LoVo (cell line): ENCODE measurements at regions not wholly inside any gene's neighbourhood (a gene's known extent, or its start where the extent isn't known, plus 50 kb on each side); places are given as distances from the start of the nearest gene placed in this dataset.

Experiments
- DNase-seq: peaks from one replicate; pipeline ENCODE4 v3.0.0-alpha.2; 2016; ENCODE audit warnings: low spot score

DNA sequence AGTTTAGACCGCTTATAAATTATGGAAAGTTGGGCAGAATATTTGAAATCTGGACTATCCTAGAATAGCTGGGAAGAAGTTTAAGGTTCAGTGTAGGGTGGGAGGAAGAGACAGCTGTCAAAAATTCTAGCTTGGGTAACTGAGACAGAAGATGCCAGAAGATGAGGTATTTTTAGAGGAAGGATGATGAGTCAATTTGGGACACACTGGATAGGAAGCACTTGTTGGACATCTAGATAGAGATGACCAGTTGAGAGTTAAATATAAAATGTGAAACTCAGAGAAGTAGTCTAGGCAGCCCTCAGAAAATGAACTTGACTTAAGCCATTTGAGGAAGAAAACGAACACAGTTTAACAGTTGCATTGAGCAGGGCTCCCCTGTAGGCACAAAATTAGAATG is 137.9 kb upstream of the MAP9 start:
- no peak for DNase-seq

DNA sequence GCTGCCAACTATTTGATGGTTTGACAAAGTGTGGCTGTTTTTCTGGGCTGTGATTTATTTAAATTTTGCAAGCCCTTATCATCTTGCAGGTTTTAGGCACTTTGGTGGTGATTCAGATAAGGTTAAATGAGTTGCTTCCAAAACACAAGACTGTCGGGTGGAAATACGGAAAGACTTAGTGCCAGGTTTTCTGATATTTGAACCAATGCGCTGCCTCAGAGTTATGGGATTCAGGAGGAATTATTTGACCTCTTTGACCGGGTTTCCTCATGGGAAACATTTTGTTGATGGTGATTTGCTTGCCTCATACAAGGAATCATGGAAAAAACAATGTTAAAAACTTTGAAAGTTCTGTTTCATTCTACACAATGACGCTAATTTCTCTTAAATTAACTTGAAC is 136.1 kb upstream of the MAP9 start:
- no peak for DNase-seq

DNA sequence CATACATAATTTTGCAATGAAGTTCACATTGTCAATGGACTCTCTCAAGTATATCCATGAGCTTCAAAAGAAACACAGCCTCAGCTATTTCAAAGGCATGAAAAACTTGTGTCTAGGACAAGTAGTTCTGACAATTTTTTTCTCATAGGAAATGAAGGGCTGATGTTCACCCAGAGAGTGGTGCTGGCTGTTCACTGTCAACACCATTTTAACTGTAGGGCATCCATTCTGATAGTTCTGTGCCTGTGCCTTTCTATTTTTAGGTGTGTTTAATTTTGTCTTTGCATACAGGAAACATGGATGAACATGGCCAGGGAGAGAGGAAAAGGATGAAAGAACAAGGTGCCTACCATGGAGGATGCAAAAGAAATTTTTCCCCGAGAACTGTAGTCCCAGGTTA is 135.3 kb upstream of the MAP9 start:
- DNase-seq: no peak

DNA sequence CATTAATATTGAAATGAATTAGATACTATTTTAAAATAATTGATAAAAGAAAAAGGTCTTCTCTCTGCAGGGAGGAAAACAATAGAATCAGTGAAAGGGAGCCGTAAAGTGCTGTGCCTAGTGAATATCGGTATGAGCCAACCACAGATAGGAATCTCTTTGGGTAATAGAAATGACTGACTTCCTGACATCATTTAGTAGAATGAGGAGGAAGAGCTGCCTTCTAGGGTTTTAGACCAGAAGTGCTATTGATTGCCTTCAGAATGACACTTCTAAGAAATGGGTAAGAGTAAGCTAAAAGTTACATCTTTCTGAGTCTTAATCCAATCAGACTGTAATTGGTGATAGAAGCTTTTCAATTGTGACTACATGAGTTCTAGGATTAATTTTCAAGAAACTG is 134.0 kb upstream of the MAP9 start:
- DNase-seq: no peak

DNA sequence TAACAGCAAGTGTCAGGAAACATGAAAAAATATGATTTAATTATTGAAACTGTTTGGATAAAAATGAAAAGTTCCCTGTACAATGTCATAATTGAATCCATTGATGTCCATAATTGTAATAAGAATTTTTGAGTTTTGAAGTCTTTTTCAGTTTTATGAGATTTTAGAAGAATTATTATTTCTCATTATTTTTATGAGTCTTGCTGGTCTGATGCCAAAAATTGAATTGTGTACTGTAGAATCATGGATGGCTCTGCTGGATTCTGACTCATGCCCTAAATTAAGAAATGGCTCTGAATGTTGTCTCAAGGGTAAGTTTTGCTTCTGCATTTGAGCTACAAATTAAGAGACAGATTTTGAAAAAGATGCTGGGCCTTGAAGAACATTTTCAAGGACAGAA is 132.8 kb upstream of the MAP9 start:
- DNase-seq: no peak

DNA sequence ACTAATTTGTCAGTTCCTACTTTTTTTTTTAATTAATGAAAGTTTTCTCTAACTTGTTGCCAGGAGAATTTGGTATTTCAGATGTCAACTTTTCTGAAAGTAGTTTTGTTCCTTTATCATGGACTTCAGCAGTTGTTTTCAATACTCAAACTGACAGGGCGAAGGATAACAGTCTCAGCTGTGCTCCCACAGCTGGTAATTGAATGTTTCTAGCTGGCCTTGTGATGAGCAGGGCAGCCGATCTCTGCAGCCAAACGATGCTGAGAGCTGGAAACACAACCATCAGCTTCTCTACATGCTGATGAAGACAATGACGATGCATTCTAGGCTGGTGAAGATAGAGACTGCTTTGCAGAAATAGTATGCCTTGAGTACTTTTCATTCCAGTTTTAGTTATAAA is 130.0 kb upstream of the MAP9 start:
- DNase-seq: no peak

DNA sequence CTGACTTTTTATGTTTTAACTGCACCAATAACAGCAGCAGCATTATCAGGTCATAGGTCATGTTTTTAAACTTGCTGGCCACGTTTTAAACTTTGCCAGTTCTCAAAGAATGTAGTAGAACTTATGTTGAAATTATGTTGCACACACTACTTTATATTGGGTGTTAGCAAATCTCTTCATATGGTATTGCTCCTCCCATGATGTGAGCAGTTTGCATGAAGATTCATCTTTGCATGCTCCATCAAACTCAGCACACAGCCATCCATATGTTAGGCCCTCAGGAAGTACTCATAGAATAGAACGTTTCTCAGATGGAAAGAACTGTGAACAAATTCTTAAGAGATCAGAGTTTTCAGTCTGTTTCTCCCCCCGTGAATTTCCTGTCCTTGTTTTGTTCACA is 128.6 kb upstream of the MAP9 start:
- no peak for DNase-seq

DNA sequence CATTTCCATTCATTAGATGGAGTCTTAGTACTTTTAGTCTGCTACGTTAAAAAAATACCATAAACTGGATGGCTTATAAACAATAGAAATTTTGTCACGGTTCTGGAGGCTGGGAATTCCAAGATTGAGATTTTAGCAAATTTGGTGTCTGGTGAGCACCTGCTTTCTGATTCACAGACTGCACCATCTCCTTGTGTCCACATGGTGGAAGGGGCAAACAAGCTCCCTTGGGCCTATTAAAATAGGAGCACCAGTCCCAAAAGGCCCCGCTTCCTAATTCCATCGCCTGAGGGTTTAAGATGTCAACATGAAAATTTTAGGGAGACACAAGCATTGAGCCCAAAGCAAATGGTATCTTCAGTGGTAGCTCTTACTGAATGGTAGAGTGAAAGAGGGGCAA is 120.5 kb upstream of the MAP9 start:
- DNase-seq: no peak

DNA sequence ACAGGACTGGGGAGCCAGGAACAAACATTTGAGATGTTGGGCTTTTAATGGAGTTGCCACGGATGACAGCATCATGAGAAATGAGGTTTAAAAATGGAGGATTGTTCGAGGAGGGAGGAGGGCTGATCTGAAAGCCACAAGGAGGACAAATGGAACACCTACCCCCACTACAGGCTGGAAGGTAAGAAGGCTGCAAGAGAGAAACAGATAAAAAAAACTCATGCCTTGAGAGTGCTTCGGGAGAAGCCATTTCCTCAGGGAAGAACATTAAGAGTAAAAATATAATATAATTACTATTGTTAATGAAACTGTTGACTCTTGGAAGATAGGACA is 119.5 kb upstream of the MAP9 start:
- DNase-seq: no peak

DNA sequence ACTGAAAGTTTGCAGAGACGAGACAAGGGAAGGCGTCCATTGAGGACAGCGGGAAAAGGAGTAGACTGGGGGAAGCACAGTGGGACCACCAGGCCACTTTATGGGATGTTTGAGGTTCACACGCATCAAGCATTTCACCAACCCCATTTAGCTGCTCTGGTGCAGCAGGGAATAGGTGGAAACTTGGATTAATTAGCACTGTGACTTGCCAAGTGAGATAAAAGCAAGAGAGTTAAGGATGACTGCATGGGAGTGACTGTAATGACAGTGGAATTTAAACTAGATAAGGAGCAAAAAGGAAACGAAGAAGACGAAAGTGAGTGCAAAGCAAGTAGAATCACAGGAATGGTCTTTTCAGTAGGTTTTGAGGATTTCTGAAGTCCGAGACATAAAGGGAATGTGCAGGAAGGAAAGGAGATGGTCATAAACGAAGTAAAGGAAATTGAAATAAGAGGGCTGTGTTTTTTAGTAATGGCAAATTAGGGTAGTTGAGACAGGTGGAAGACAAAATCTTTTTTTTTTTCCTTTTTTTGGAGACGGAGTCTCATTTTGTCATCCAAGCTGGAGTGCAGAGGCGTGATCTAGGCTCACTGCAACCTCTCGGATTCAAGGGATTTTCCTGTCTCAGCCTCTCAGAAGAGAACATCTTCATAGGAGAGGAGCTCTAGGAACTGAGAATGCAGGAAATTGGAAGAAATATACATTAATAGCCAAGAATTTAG is 119.0 kb upstream of the MAP9 start:
- no peak for DNase-seq

DNA sequence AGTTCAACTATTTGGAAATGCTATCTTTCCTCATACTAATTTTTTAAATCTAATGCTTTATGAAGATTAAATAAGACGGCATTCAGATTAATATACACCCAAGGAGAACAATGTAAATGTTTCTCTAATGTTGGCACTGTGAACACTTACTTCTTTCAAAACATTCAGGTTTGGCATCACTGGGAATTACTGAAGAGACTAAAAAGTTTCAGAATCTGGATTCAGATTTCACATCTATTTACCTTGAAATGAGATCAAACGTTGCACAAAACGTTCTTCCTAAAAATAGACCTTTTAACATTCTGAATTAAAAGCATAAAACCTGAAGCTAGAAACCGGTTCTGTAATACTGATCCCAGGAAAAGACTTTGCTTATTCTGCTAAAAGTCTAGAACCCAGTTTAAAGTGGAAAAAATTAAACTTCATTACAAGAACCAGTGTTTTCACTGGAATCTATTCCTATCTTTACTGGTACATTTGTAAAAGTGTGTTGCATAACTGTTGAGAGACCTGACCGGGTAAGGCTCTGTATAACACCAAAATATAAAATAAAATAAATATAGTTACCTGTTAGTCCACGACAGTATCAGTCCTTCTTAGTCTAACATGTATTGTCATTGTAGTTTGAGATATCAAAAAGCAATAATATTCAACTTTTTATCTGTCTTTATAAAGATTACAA is 117.4 kb upstream of the MAP9 start:
- DNase-seq: no peak

DNA sequence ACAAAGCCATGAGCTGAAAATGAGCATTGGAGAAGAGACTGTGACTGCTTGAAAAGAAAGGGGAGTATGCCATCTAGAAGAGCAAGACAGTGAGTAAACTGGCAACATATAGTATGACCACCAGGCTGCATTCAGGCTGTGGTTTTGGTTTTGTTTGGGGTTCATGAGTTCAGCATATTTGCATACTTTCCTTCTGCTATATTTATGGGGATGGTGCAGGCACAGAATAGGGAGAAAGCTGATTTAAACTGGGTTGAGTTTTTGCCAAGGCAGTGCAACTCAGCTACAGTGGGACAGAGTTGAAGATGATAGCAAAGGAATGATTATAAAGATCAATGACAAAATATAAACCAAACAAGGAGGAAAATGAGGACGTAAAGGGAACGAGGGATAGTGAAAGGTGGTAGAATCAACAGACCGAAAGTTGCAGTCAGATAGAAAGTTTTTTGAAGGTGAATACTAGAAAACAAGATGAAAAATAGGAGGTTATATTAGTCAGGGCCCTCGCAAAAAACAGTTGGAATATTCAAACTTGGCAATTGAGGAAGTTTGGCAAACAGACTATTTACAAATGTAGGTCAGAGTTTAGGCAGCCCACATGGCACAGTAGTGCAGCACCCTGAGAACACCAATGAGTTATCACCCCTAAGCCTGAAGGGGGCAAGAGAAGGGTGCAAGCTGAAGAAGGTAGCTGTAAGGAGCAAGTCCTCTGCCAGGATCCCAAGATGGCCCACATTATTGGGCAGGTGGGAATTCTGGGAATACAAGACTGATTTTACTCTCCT is 114.8 kb upstream of the MAP9 start:
- no peak for DNase-seq

DNA sequence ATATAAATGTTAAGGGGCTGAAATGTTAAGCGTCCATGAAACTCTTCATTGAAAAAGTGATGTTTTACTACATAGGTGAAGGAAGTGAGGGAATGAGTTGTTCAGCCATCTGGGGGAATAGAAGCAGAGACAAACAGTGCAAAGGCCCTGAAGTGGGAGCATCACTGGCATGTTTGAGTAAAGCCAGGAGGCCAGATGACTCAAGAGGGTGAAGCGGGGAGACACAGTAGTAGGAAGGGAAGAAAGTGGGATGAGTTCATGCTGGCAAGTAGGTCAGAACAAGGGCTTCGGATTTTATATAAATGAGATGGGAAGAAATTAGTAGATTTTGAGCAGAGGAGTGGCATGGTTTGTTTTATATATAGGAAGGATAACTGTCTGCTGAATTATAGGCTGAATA is 112.5 kb upstream of the MAP9 start:
- DNase-seq: no peak

DNA sequence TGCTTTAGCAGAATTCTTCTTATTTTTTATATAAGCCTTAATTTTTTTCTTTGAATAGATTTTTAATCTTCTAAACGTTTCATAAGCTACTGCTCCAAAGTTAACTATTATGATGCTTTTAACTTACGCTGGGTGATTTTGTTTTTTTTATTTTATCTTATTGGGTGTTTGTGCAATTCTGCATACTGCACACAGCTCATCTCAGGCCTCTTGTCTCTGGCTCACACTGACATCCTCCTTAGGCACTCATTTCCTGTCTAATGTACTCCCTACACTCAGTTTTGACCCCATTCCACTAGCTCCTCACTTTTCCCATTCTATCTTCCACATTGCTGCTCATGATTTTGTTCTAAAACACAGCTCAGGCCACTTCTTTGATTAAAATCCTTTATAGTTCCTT is 111.9 kb upstream of the MAP9 start:
- DNase-seq: no peak

DNA sequence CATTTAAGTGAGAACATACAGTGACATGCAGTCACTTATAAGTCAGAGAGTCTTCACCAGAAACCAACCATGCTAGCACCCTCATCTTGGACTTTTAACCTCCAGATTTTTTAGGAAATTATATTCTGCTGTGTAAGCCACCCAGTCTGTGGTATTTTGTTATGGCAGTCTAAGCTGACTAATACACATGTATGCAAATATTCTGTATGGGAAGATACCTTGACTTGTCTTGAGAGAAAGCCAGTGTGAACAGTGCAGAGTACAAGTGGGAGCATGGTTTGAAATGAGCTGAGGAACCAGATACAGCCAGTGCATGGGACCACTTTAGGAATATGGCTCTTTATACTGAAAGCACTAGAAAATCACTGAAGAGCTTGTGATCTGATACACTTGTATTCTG is 110.4 kb upstream of the MAP9 start:
- DNase-seq: no peak

DNA sequence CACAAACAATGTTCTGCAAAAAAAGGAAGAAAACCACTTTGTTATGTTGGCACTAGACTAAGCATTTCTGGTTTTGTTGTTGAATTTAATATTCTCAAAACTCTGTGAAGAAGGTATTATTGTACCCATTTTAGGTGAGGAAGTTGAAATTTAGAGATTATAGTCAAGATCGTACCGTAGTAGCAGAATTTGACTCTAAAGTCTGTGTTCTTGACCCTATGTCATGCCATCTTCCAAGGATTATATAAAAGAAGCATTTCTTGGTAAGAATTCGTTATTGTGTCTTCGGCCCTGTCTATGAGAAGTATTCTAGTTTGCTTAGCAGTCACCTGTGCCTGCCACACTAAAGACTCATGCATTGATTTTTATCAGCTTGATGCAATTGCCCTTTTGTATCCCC is 104.4 kb upstream of the MAP9 start:
- DNase-seq: no peak

DNA sequence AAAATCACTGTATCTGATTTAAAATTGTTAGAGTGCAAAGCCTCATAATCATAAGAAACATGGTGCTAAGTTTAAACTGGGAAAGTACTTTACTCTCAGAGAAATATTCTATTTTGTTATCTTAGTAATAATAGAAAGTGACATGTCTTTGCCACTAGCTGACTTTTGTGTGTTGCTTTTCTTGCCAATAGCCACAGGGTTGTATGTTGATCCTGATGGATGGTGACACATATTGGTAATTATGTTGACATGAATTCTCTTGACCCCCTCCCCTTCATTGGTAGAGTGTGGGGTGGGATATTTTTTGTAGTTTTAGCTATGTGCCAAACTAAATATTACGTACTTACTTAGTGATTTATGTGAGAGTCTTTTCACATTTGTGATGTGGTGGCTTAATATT is 103.1 kb upstream of the MAP9 start:
- DNase-seq: no peak

DNA sequence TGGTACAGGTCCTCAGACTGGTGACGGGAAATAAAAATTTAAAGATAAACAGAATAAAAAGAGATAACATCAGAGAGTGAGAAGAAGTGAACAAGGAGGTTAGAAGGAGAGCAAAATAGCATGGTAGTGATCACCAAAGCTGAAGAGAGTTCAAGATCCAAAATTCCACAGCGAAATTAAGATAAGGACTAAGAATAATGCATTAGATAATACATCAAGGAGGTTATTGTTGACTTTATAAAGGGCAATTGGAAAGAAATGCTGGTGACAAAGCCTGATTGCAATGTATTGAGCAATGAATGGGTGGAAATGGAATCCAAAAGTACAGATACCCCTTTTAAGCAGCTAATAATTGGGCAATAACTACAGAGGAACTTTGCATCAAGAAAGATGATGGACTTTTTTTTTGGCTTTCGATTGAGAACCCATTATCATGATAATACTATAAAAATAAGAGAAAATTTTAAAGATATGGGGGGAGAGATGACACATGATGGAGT is 101.6 kb upstream of the MAP9 start:
- DNase-seq: peak; percentile 15

DNA sequence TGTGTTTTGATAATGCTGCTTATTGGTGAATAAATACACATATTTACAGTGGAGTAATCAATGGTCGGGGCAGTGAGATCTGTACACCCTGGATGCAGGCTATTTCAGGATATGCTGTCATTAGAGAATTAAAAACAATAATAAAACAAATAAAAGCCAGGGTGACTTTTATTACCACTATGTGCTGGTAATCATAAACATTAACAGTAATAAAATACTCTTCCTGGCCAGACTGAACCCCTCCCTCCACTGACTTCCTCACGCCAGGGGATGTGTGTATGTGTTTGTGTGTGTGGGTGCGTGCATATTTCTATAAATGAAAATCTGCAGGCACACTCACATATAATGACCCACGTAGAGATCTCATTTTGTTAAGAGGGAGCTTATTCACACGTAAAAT is 98.0 kb upstream of the MAP9 start:
- DNase-seq: peak; percentile 8

DNA sequence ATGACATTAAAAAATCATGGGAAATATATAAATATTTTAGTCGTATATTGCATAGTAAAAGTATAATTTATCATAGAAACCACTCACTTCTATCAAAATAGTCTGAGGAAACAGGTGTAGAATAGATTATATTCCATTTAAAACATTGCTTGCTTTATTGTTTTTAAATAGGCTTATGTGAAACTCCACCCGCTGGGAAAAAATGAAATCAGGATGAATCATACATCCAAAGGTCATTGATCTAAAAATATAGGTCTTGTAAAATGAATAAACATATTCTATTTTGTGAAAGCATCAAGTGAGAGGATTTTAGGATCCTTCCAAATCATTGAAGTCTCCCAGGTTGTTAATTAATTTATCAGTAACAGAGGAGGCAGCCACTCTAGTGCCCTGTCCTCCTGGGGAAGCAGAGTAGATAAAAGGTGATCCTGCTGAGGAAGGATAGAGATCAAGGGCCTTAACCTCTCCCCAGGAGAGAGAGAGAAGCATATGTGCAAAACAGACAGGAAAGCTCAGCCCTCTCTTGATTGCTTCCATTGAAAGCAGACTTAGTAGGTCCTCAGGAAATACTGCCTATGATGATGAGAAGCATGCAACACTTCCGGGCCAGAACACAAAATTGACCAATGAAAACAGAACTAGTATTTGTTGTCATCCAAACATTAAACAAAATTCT is 96.8 kb upstream of the MAP9 start:
- DNase-seq: peak; percentile 40

DNA sequence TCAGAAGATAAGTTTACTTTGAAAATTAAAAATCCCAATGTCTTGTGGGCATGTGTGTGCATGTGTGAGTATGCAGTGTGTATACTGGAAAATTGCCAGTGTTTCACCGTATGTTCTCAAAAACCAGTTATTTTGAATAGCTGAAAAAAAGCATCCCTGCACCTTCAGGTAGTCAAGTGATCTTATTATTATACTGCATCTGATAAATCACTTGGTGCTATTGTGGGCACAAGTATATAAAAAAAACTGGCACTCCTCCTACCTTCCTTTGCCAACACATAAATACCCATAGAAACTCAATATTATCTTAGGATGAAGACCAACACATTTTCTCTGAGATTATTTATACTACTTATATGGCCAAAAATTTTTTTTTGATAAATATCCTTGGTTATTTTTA is 91.5 kb upstream of the MAP9 start:
- no peak for DNase-seq

DNA sequence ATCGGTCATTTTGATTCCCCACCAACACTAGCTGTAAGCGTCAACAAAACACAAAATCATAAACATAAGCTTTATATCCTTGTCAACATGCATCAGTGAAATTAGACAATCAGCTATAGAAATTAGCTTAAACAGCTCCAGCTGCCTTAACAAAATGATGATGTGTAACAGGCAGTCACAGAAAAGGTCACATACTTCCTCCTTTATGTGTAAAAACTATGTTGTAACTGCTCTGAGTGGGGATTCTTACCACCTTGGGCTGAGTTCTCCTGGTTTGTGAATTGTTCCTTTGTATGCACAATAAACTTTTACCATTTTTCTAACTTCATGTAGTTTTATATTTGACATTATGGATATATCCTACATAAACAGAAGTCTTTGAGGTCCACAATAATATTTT is 73.9 kb upstream of the MAP9 start:
- DNase-seq: no peak

DNA sequence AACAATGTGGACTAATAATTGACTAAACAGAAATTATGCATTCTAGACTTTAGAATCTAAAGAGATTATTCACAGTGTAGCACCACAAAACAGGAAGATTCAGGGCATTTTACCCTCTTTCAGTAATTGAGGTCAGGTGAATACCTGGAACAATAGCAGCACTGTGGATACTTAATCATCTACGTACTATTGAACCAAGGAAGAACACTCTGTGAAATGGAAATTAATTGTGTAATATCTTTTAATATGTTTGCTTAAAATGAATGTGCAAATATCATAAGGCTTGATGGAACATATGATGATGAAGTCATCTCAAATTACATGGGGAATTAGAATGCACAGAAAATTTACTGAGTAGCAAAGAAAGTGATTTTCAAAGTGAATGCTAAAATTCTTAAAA is 68.5 kb upstream of the MAP9 start:
- no peak for DNase-seq
